Smooth muscle cell (in vitro differentiated cells): ENCODE measurements at regions not wholly inside any gene's neighbourhood (a gene's known extent, or its start where the extent isn't known, plus 50 kb on each side); places are given as distances from the start of the nearest gene placed in this dataset.
"Not testable (repeated sequence)": the region's sequence is repeated elsewhere in the genome, so short reads cannot be mapped to it uniquely, and the experiment has no call there.

Source experiments
- DNase-seq: peaks from one replicate; lab custom pipeline; 2025; ENCODE audit not compliant: unreplicated experiment; lab: John Stamatoyannopoulos, UW
- H2AFZ ChIP-seq: fragments of 200-600 bp; sonication (generic); 2 replicates; pipeline ENCODE4 v1.6.0; 2016; ENCODE audit warnings: antibody characterized with exemption, low read depth, mild to moderate bottlenecking
- H3F3A ChIP-seq: fragments of 200-600 bp; sonication (generic); 2 replicates; pipeline ENCODE4 v1.6.0; 2017; ENCODE audit warnings: antibody characterized with exemption, low read depth
- H3K27ac ChIP-seq: fragments of 200-600 bp; sonication (generic); 2 replicates; pipeline ENCODE4 v1.5.1; 2016; ENCODE audit warnings: low read depth, mild to moderate bottlenecking
- H3K27me3 ChIP-seq: fragments of 200-600 bp; sonication (generic); 2 replicates; pipeline ENCODE4 v1.6.1; 2016; ENCODE audit warnings: low read depth, mild to moderate bottlenecking
- H3K36me3 ChIP-seq: fragments of 200-600 bp; sonication (generic); 2 replicates; pipeline ENCODE4 v1.5.1; 2016; ENCODE audit warnings: low read depth
- H3K4me1 ChIP-seq: fragments of 200-600 bp; sonication (generic); 2 replicates; pipeline ENCODE4 v1.5.1; 2016; ENCODE audit warnings: low read depth
- H3K4me2 ChIP-seq: fragments of 200-600 bp; sonication (generic); 2 replicates; pipeline ENCODE4 v1.6.0; 2016; ENCODE audit warnings: mild to moderate bottlenecking
- H3K4me3 ChIP-seq: fragments of 200-600 bp; sonication (generic); 2 replicates; pipeline ENCODE4 v1.5.1; 2016; ENCODE audit warnings: mild to moderate bottlenecking
- H3K79me2 ChIP-seq: fragments of 200-600 bp; sonication (generic); 2 replicates; pipeline ENCODE4 v1.6.0; 2016; ENCODE audit warnings: low read depth, mild to moderate bottlenecking
- H3K9ac ChIP-seq: fragments of 200-600 bp; sonication (generic); 2 replicates; pipeline ENCODE4 v1.6.0; 2016; ENCODE audit warnings: low read depth
- H3K9me3 ChIP-seq: fragments of 200-600 bp; sonication (generic); replicated peaks from 2 replicates; pipeline ENCODE4 v1.5.1; 2016; ENCODE audit warnings: low read depth
- H4K20me1 ChIP-seq: fragments of 200-600 bp; sonication (generic); 2 replicates; pipeline ENCODE4 v1.6.0; 2016; ENCODE audit warnings: low read depth
- WGBS: methylation state at CpG from one replicate; pipeline ENCODE4 v1.1.7; 2016; ENCODE audit warnings: low lambda C conversion rate; 5-methylcytosine and 5-hydroxymethylcytosine counted together
- TF ChIP-seq, protein P1 (sequence below): fragments of 200-600 bp; sonication (generic); IDR thresholded peaks from 2 replicates; pipeline ENCODE4 v1.5.1; 2017; ENCODE audit warnings: borderline replicate concordance, mild to moderate bottlenecking, antibody characterized with exemption; ENCODE audit not compliant: insufficient read depth, poor library complexity, severe bottlenecking

GRCh38 chr1:80565406-80565805, 1235.3 kb upstream of the ADGRL2 start:
- Histone ChIP-seq H3K4me3 (no peak overlapping the region), H3F3A (no peaks in the 10 kb centered on the region), H4K20me1 (no peaks in the 10 kb centered on the region), H3K36me3 (no peaks in the 10 kb centered on the region), H3K9me3 (no peaks in the 10 kb centered on the region), H3K27me3 (no peaks in the 10 kb centered on the region), H3K4me1 (peaks cover 14% of the 10 kb centered on the region), H3K79me2 (no peaks in the 10 kb centered on the region), H3K9ac (no peak overlapping the region), H3K4me2 (no peak overlapping the region), H3K27ac (no peak overlapping the region), H2AFZ (no peak overlapping the region)
- 64% methylated on average over 1 of the region's 1 CpG for whole genome bisulfite sequencing
- DNase-seq: no peak
- TF ChIP-seq, protein P1, sequence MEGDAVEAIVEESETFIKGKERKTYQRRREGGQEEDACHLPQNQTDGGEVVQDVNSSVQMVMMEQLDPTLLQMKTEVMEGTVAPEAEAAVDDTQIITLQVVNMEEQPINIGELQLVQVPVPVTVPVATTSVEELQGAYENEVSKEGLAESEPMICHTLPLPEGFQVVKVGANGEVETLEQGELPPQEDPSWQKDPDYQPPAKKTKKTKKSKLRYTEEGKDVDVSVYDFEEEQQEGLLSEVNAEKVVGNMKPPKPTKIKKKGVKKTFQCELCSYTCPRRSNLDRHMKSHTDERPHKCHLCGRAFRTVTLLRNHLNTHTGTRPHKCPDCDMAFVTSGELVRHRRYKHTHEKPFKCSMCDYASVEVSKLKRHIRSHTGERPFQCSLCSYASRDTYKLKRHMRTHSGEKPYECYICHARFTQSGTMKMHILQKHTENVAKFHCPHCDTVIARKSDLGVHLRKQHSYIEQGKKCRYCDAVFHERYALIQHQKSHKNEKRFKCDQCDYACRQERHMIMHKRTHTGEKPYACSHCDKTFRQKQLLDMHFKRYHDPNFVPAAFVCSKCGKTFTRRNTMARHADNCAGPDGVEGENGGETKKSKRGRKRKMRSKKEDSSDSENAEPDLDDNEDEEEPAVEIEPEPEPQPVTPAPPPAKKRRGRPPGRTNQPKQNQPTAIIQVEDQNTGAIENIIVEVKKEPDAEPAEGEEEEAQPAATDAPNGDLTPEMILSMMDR: no peak

GRCh38 chr1:80542231-80542630, 1258.5 kb upstream of the ADGRL2 start:
- 4% methylated on average over 1 of the region's 1 CpG for WGBS

GRCh38 chr1:80540596-80540995, 1260.1 kb upstream of the ADGRL2 start:
- H3K27ac ChIP-seq: no peak overlapping the region
- TF ChIP-seq, protein P1: no peak
- no peaks in the 10 kb centered on the region for H3K79me2 ChIP-seq
- 88% methylated on average over 1 of the region's 1 CpG for WGBS
- peaks cover 3% of the 10 kb centered on the region for H3F3A ChIP-seq
- H4K20me1 ChIP-seq: no peaks in the 10 kb centered on the region
- no peak overlapping the region for H3K9ac ChIP-seq
- H3K27me3 ChIP-seq: no peaks in the 10 kb centered on the region
- H2AFZ ChIP-seq: no peak overlapping the region
- no peaks in the 10 kb centered on the region for H3K9me3 ChIP-seq
- H3K4me3 ChIP-seq: no peak overlapping the region
- H3K4me2 ChIP-seq: no peak overlapping the region
- peaks cover 15% of the 10 kb centered on the region for H3K4me1 ChIP-seq
- DNase-seq: no peak
- no peaks in the 10 kb centered on the region for H3K36me3 ChIP-seq

More at GRCh38 chr1:80542231-80542630, 1258.5 kb upstream of the ADGRL2 start:
- TF ChIP-seq, protein P1: no peak
- DNase-seq: no peak
- H4K20me1 ChIP-seq: no peaks in the 10 kb centered on the region
- no peaks in the 10 kb centered on the region for H3K27me3 ChIP-seq
- no peak overlapping the region for H2AFZ ChIP-seq
- no peak overlapping the region for H3K9ac ChIP-seq
- no peak overlapping the region for H3K4me3 ChIP-seq
- H3K4me2 ChIP-seq: peak overlapping the region; percentile 5
- no peak overlapping the region for H3K27ac ChIP-seq
- no peaks in the 10 kb centered on the region for H3K79me2 ChIP-seq
- H3K4me1 ChIP-seq: no peaks in the 10 kb centered on the region
- no peaks in the 10 kb centered on the region for H3K9me3 ChIP-seq
- H3F3A ChIP-seq: no peaks in the 10 kb centered on the region
- H3K36me3 ChIP-seq: no peaks in the 10 kb centered on the region

- peaks cover 19% of the 10 kb centered on the region for H3K4me1 ChIP-seq
- 73% methylated on average over 1 of the region's 1 CpG for WGBS
Observed at GRCh38 chr1:80540149-80540548, 1260.6 kb upstream of the ADGRL2 start.

DNA sequence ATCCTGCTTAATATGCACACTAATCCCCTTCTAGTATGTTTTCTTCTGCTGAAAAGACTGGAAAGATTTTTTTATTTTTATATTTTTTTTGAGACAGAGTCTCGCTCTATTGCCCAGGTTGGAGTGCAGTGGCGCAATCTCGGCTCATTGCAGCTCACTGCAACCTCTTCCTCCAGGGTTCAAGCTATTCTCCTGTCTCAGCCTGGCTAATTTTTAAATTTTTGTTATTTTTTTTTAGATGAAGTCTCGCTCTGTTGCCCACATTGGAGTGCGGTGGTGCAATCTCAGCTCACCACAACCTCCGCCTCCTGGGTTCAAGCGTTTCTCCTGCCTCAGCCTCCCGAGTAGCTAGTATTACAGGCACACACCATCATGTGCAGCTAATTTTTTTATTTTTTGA, 1261.4 kb upstream of the ADGRL2 start:
- H3K9me3 ChIP-seq, H3K36me3 ChIP-seq, H2AFZ ChIP-seq, DNase-seq, H3F3A ChIP-seq, H3K9ac ChIP-seq, H3K27me3 ChIP-seq, H3K79me2 ChIP-seq, H3K27ac ChIP-seq, H3K4me2 ChIP-seq, H4K20me1 ChIP-seq, H3K4me3 ChIP-seq: not testable (repeated sequence)
- H3K4me1 ChIP-seq: peaks cover 28% of the 10 kb centered on the region
- WGBS: over 99% methylated on average over 8 of the region's 8 CpGs

More at GRCh38 chr1:80540149-80540548, 1260.6 kb upstream of the ADGRL2 start:
- no peak overlapping the region for H3K4me3 ChIP-seq
- no peaks in the 10 kb centered on the region for H3K27me3 ChIP-seq
- no peaks in the 10 kb centered on the region for H3K79me2 ChIP-seq
- H3K27ac ChIP-seq: no peak overlapping the region
- no peaks in the 10 kb centered on the region for H3K36me3 ChIP-seq
- peaks cover 4% of the 10 kb centered on the region for H3F3A ChIP-seq
- H2AFZ ChIP-seq: no peak overlapping the region
- H3K9ac ChIP-seq: no peak overlapping the region
- DNase-seq: no peak
- H4K20me1 ChIP-seq: no peaks in the 10 kb centered on the region
- TF ChIP-seq, protein P1: no peak
- H3K9me3 ChIP-seq: no peaks in the 10 kb centered on the region
- H3K4me2 ChIP-seq: no peak overlapping the region
